Activated T-cell treated with anti-CD3 and anti-CD28 coated beads, Interleukin-2, amount 50 U/mL, for 4 hours (primary cell): ENCODE measurements at regions not wholly inside any gene's neighbourhood (a gene's known extent, or its start where the extent isn't known, plus 50 kb on each side); places are given as distances from the start of the nearest gene placed in this dataset.
"Not testable (repeated sequence)": the region's sequence is repeated elsewhere in the genome, so short reads cannot be mapped to it uniquely, and the experiment has no call there.

Source experiments
- ATAC-seq, 2 donors: fragments of 200-7000 bp; cut with Tn5 transposase; one replicate each; pipeline ENCODE4 v1.10.0; 2021
- DNase-seq: peaks from one replicate; pipeline ENCODE4 v3.0.0-alpha.2; 2020
- H3K27me3 Mint-ChIP-seq: one replicate; pipeline ENCODE4 v1.8.0; 2021; ENCODE audit warnings: low read depth, mixed read lengths
- H3K36me3 Mint-ChIP-seq: one replicate; pipeline ENCODE4 v1.8.0; 2022; ENCODE audit warnings: mixed read lengths; ENCODE audit not compliant: insufficient read depth
- H3K4me1 Mint-ChIP-seq: one replicate; pipeline ENCODE4 v1.8.0; 2021; ENCODE audit warnings: low read depth, mixed read lengths
- H3K4me3 Mint-ChIP-seq: one replicate; pipeline ENCODE4 v1.8.0; 2021; ENCODE audit warnings: mild to moderate bottlenecking, moderate library complexity, mixed read lengths
- H3K9me3 Mint-ChIP-seq: one replicate; pipeline ENCODE4 v1.8.0; 2021; ENCODE audit warnings: mixed read lengths

DNA sequence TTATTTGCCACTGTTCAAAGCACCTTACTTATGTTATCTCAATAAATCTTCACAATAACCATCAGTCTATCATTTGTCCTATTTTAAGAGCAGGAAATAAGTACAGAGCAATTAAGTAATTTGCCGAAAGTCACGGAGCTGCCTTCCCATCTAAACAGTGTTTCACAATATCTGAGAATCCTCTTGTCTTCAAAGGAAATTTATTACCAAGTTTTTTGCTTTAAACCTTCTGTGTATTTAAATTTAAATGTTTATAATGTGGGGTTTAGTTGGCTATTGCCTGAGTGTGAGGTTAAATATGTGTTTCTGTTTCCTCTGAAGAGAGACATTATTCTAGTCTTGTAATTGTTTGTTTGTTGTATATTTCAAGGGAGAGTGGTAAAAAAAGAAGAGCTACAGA lies 633.1 kb downstream of the EFNB2 start:
- DNase-seq, result no peak
- Mint-ChIP-seq H3K4me1 (no peaks in the 10 kb centered on the region), H3K27me3 (no peaks in the 10 kb centered on the region), H3K4me3 (no peak overlapping the region), H3K9me3 (peaks cover 5% of the 10 kb centered on the region), H3K36me3 (no peaks in the 10 kb centered on the region)
- ATAC-seq, result no peak

DNA sequence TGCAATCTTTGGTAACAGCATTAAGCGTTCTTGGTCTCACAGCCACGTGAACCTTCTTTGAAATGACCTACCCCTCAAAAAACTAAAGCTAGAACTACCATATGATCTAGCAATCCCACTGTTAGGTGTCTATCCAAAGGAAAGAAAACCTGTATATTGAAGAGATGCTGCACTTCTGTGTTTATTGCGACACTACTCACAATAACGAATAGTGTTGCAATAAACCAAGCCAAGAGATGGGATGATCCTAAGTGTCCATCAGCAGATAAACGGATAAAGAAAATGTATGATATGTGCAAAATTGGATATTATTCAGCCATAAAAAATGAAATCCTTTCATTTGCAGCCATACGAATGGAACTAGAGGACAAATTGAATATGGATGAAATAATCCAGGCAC lies 637.9 kb downstream of the EFNB2 start:
- no peak for DNase-seq
- Mint-ChIP-seq H3K9me3 (peaks cover 7% of the 10 kb centered on the region), H3K36me3 (no peaks in the 10 kb centered on the region), H3K4me1 (no peaks in the 10 kb centered on the region), H3K27me3 (no peaks in the 10 kb centered on the region), H3K4me3 (no peak overlapping the region)
- ATAC-seq, result no peak

DNA sequence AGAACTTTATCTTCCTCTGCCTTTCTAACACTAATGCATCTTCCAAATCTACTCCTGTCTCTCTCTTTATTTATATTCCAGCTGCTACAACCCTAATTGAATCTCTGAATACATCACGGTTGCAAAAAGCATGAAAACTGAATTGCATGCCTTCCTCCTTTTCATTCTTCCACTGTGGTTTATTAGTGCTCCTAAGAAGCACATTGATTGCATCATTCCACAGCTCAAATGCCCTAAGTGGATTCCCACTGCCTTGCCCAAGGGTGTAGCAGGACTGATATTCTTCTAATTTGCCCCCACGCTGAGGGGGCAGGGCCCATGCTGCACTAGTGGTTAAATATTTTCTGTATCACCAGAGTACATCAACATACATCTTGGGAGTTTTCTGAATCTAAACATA lies 640.8 kb downstream of the EFNB2 start:
- DNase-seq, result no peak
- no peaks in the 10 kb centered on the region for H3K27me3 Mint-ChIP-seq
- peaks cover 14% of the 10 kb centered on the region for H3K9me3 Mint-ChIP-seq
- no peaks in the 10 kb centered on the region for H3K4me1 Mint-ChIP-seq
- no peak for ATAC-seq
- no peaks in the 10 kb centered on the region for H3K36me3 Mint-ChIP-seq
- no peak overlapping the region for H3K4me3 Mint-ChIP-seq

DNA sequence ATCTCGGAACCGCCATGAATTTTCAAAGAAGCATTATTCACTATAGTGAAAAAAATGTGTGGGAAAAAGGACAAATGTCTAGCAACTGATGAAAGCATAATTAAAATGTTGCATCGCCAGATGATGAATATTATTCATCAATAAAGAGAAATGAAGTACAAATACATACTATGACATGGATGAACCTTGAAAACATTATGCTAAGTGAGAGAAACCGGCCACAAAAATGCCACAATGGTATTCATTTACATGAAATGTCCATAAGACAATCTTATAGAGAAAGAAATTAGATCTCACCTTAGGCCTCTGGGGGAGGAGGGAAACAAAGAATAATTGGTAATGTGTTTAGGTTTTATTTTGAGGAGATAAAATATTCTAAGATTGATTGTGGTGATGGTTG lies 645.0 kb downstream of the EFNB2 start:
- no peaks in the 10 kb centered on the region for H3K27me3 Mint-ChIP-seq
- H3K4me1 Mint-ChIP-seq, result no peaks in the 10 kb centered on the region
- DNase-seq, result no peak
- H3K4me3 Mint-ChIP-seq, result no peak overlapping the region
- peaks cover 7% of the 10 kb centered on the region for H3K9me3 Mint-ChIP-seq
- ATAC-seq, result no peak
- H3K36me3 Mint-ChIP-seq, result no peaks in the 10 kb centered on the region

GRCh38 chr13:105878119-105878700 lies 657.3 kb downstream of the EFNB2 start:
- ATAC-seq (no peak), DNase-seq (no peak)
- H3K4me1 Mint-ChIP-seq, result no peaks in the 10 kb centered on the region
- no peaks in the 10 kb centered on the region for H3K9me3 Mint-ChIP-seq
- H3K27me3 Mint-ChIP-seq, result no peaks in the 10 kb centered on the region
- H3K36me3 Mint-ChIP-seq, result no peaks in the 10 kb centered on the region
- H3K4me3 Mint-ChIP-seq, result no peak overlapping the region

DNA sequence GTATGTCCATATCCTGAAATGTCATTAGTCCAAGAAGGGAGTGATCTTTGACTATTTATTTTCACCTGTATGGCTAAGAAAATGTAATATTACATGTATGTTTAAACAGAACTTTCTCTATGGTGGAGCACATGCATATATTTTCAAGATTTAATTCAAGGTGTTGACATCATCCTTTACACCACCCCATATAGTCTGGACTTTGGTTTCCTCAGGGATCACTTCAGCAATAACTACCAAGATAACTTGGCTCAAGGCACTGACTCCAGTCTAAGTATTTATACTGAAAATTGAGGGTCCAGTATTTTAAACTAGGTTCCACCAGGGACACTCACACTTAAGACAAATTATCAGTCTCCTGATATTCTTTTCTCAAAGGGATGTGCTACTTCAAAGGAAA lies 660.6 kb downstream of the EFNB2 start:
- Mint-ChIP-seq H3K4me3 (no peak overlapping the region), H3K4me1 (no peaks in the 10 kb centered on the region), H3K27me3 (no peaks in the 10 kb centered on the region), H3K9me3 (no peaks in the 10 kb centered on the region), H3K36me3 (no peaks in the 10 kb centered on the region)
- no peak for DNase-seq
- no peak for ATAC-seq

- DNase-seq (no peak), ATAC-seq (no peak)
- Mint-ChIP-seq H3K4me1 (no peaks in the 10 kb centered on the region), H3K36me3 (no peaks in the 10 kb centered on the region), H3K4me3 (no peak overlapping the region), H3K9me3 (no peaks in the 10 kb centered on the region), H3K27me3 (no peaks in the 10 kb centered on the region)
These were observed 663.7 kb downstream of the EFNB2 start for GRCh38 chr13:105871768-105872167.

DNA sequence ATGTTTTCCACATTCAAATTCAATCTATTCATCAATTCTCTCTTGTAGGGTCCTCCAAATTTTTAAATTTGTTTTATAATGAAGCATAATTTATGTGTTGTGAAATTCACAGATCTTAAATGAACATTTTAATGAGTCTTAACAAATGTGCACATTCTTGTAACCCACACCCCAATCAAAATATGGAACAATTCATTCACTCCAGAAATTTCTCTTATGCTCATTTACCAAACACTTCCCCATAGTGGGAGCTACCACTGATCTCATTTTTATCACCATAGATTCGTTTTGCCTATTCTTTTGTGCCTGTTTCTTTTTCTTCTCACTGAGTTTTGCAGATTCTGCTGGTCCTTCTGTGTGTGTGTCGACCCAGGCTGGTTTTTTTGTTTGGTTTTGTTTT lies 664.1 kb downstream of the EFNB2 start:
- Mint-ChIP-seq H3K4me1 (no peaks in the 10 kb centered on the region), H3K9me3 (no peaks in the 10 kb centered on the region), H3K4me3 (no peak overlapping the region), H3K27me3 (no peaks in the 10 kb centered on the region), H3K36me3 (no peaks in the 10 kb centered on the region)
- DNase-seq (no peak), ATAC-seq (no peak)

- H3K4me3 Mint-ChIP-seq, result no peak overlapping the region
- no peak for DNase-seq
- H3K4me1 Mint-ChIP-seq, result no peaks in the 10 kb centered on the region
- H3K27me3 Mint-ChIP-seq, result no peaks in the 10 kb centered on the region
- H3K9me3 Mint-ChIP-seq, result no peaks in the 10 kb centered on the region
- H3K36me3 Mint-ChIP-seq, result no peaks in the 10 kb centered on the region
- no peak for ATAC-seq
These were observed 672.1 kb downstream of the EFNB2 start for GRCh38 chr13:105863300-105863920.

DNA sequence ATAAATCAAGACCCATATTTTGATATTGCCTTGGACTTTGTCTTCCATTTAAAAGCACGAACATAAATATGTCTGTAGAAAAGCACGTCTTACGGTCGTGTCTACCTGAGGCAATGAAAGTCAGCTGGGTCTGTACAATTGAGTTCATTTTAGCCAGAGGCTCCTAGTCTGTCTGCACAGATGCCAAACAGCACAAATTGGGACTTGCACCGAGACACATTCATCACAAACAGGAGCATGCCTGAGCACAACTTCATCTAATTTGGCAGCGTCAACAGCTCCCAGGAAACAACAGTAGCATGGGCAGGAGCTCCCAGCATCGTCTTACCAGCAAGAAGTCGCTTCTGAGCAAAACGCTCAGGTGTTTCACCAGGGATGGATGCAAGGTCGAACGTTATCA lies 687.0 kb downstream of the EFNB2 start:
- no peaks in the 10 kb centered on the region for H3K36me3 Mint-ChIP-seq
- H3K9me3 Mint-ChIP-seq, result peaks cover 9% of the 10 kb centered on the region
- H3K4me3 Mint-ChIP-seq, result no peak overlapping the region
- ATAC-seq (no peak), DNase-seq (no peak)
- peaks cover 3% of the 10 kb centered on the region for H3K27me3 Mint-ChIP-seq
- no peaks in the 10 kb centered on the region for H3K4me1 Mint-ChIP-seq

DNA sequence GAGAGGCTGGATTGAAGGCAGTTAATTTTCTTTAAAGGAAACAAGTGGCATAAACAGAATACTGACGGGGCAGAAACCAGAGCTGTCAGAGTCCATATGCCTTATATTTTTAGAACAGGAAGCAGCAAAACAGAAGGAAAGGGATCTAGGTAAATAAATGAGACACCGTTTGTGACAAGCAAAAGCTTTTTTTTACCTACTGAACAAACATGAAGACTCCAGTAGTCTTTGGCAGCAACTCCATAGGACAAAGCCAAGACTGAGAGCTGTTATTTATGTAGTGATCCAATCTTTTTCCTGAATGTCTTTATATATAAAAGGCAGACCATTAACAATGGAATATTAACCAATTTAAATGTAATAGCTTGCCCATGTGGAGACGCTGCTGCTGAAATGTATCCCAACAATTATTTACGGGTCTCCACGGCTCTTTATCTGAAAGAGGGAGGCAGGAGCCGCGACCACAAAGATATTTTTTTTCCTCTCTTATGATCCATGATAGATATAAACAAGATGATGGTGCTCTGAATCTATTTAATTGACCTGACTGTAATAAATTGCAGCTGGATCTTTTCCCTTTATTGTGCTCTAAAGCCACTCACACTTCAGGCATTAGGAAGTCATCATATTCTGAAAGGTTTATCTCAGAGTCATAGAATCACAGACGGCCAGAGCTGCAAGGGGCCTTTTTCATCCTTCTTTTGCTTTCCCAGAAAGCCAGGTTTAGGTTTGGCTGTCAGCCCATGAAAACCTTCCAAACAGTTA lies 687.8 kb downstream of the EFNB2 start:
- no peak overlapping the region for H3K4me3 Mint-ChIP-seq
- no peak for DNase-seq
- no peaks in the 10 kb centered on the region for H3K36me3 Mint-ChIP-seq
- no peaks in the 10 kb centered on the region for H3K4me1 Mint-ChIP-seq
- no peak for ATAC-seq
- H3K27me3 Mint-ChIP-seq, result peaks cover 3% of the 10 kb centered on the region
- peaks cover 9% of the 10 kb centered on the region for H3K9me3 Mint-ChIP-seq

DNA sequence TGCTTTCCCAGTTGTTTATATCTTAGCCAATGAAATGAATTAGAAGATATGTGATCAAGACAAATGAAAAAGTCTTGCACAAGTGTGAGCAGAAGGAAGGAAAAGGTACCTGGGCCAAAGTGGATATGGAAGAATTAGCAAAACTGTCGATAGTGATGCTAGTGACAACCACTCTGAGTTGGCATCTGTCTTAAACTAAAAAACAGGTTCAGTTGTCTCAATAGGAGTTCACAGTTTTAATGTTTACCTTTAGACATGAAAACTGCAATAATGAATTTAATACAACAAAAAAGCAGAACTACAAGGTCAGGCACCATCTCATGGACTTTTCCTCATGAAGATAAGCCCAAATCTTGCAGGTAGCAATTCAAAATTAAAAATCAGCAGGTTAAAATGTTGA lies 688.5 kb downstream of the EFNB2 start:
- Mint-ChIP-seq H3K36me3 (no peaks in the 10 kb centered on the region), H3K27me3 (peaks cover 3% of the 10 kb centered on the region), H3K4me1 (no peaks in the 10 kb centered on the region), H3K4me3 (no peak overlapping the region), H3K9me3 (peaks cover 9% of the 10 kb centered on the region)
- ATAC-seq (no peak), DNase-seq (no peak)

DNA sequence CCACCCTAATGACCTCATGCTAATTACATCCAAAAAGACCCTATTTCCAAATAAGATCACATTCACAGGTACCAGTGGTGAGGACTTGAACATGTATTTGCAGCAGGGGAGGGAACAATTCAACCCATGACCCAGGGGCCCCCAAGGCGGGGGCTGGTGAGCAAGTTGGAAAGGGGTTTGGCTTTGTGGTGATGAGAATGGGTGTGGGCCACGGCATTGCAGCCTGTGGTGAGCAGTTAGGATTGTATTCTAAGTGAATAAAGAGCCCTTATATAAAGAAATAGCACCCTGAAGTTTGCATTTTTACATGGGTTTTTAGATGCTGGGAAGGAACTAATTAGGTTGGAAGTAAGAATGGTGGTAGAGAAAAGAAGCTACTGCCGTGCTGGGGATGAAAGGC lies 694.2 kb downstream of the EFNB2 start:
- ATAC-seq (no peak), DNase-seq (no peak)
- H3K4me1 Mint-ChIP-seq, result no peaks in the 10 kb centered on the region
- H3K36me3 Mint-ChIP-seq, result no peaks in the 10 kb centered on the region
- H3K9me3 Mint-ChIP-seq, result peaks cover 9% of the 10 kb centered on the region
- H3K27me3 Mint-ChIP-seq, result peaks cover 3% of the 10 kb centered on the region
- H3K4me3 Mint-ChIP-seq, result no peak overlapping the region

DNA sequence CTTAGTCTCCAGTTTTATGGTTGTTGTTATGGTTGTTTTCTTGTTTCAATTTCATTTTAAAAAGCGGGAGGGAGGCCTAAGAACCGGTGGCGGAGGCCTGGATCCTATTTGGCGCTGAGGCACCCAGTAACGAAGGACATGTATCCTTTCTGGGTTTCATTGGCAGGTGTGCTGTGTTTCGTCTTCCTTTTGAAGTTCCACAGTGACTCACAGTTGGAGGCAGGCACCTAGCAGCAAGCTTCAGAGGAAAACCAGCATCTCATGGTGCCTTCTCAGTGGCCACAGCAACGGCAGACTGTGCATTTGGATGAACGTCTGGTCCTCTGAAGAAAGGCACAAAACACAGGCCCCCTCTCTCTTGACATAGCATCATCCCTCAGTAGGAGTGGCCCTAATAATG lies 697.2 kb downstream of the EFNB2 start:
- Mint-ChIP-seq H3K27me3 (no peaks in the 10 kb centered on the region), H3K9me3 (no peaks in the 10 kb centered on the region), H3K36me3 (no peaks in the 10 kb centered on the region), H3K4me1 (no peaks in the 10 kb centered on the region), H3K4me3 (no peak overlapping the region)
- no peak for ATAC-seq
- DNase-seq, result no peak

DNA sequence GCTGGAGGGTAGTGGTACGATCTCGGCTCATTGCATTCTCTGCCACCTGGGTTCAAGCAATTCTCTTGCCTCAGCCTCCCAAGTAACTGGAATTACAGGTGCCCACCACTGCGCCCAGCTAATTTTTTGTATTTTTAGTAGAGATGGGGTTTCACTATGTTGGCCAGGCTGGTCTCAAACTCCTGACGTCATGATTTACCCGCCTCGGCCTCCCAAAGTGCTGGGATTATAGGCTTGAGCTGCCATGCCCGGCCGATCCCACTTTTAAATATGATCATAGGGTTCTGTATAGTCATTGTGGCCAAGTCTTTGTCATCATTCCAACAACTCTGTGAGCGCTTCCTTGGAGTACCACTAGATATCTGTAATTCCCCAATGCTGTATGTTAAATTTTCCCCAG lies 698.2 kb downstream of the EFNB2 start:
- H3K4me1 Mint-ChIP-seq, DNase-seq, H3K27me3 Mint-ChIP-seq, H3K9me3 Mint-ChIP-seq, ATAC-seq, H3K36me3 Mint-ChIP-seq, H3K4me3 Mint-ChIP-seq: not testable (repeated sequence)
